Spinal cord (tissue), 9 donors: ENCODE measurements at regions not wholly inside any gene's neighbourhood (a gene's known extent, or its start where the extent isn't known, plus 50 kb on each side); places are given as distances from the start of the nearest gene placed in this dataset.

Source experiments
- DNase-seq, 6 donors: peaks; one replicate each; pipeline versions ENCODE4 v3.0.0 to v3.0.0-alpha.2; 2013 to 2015; ENCODE audit warnings: low spot score in 6 of 6, low read depth in 4 of 6
- H3K27ac ChIP-seq: one replicate; pipeline ENCODE4 v1.5.1; 2013; ENCODE audit warnings: low read depth, low read length, control low read depth
- H3K27me3 ChIP-seq: one replicate; pipeline ENCODE4 v1.6.1; 2013; ENCODE audit warnings: low read length; ENCODE audit not compliant: control insufficient read depth, insufficient read depth
- H3K36me3 ChIP-seq: one replicate; pipeline ENCODE4 v1.6.1; 2013; ENCODE audit warnings: low read length; ENCODE audit not compliant: control insufficient read depth, insufficient read depth
- H3K4me1 ChIP-seq: one replicate; pipeline ENCODE4 v1.6.1; 2013; ENCODE audit warnings: low read length; ENCODE audit not compliant: control insufficient read depth, insufficient read depth
- H3K4me3 ChIP-seq: one replicate; pipeline ENCODE4 v1.5.1; 2013; ENCODE audit warnings: low read depth, low read length, control low read depth
- H3K9me3 ChIP-seq: one replicate; pipeline ENCODE4 v1.6.1; 2013; ENCODE audit warnings: low read length; ENCODE audit not compliant: control insufficient read depth, insufficient read depth
- WGBS: methylation state at CpG from one replicate; pipeline ENCODE4 v1.1.5; 2013; ENCODE audit warnings: missing lambda C conversion rate; ENCODE audit not compliant: insufficient coverage; 5-methylcytosine and 5-hydroxymethylcytosine counted together
- donor health status: healthy.

- H3K4me1 ChIP-seq = peaks cover 6% of the 10 kb centered on the region
- H3K4me3 ChIP-seq = no peak overlapping the region
- H3K36me3 ChIP-seq = no peaks in the 10 kb centered on the region
- no peaks in the 10 kb centered on the region for H3K9me3 ChIP-seq
- H3K27me3 ChIP-seq = no peaks in the 10 kb centered on the region
- no peak for DNase-seq
- 87% methylated on average over 3 of the region's 3 CpGs for WGBS
- H3K27ac ChIP-seq = no peak overlapping the region
These were observed 91.9 kb upstream of the GHITM start for GRCh38 chr10:84047258-84048010.

DNA sequence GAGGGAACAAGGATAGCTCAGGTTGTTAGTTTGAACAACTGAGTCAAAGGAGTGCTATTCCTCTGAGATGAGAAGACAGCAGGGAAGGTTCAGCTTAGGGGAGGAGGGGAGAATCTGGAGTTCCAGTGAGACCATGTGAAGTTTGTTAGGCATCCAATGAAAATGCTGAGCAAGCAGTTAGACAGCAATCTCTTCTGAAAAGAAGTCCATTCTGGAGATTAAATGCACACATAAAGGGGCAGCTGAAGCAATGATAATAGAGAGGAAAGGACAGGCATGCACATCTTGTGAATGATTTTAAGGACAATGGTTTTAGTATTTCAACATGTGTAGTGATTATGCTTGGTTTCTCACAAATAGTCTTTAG is 89.7 kb upstream of the GHITM start:
- no peaks in the 10 kb centered on the region for H3K36me3 ChIP-seq
- peak in 1 of 6 donors; percentile 6 for DNase-seq
- H3K4me3 ChIP-seq = no peak overlapping the region
- no peak overlapping the region for H3K27ac ChIP-seq
- H3K27me3 ChIP-seq = no peaks in the 10 kb centered on the region
- H3K9me3 ChIP-seq = no peaks in the 10 kb centered on the region
- H3K4me1 ChIP-seq = peaks cover 6% of the 10 kb centered on the region

DNA sequence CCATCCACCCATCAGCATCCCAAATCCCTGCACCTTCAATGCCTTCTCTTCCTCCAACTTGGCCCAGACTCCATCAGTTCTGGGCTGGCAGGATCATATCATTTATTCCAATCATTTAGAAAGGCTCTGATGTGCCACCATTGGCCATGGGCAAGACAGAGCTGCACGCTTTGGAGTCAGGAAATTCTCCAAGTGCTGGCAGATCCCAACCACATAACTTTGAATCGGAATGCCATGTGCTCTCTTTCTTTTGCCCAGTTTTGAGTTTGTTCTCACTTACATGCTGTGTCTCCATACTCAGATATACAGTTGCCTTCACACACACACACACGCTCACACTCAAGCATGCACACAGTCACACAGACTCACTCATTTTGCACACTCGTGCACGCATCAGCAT is 85.7 kb upstream of the GHITM start:
- Histone ChIP-seq H3K4me1 (peaks cover 3% of the 10 kb centered on the region), H3K9me3 (no peaks in the 10 kb centered on the region), H3K27ac (no peak overlapping the region), H3K27me3 (no peaks in the 10 kb centered on the region), H3K36me3 (no peaks in the 10 kb centered on the region), H3K4me3 (no peak overlapping the region)
- WGBS = 89% methylated on average over 5 of the region's 5 CpGs
- DNase-seq = peak in 1 of 6 donors; percentile 56

DNA sequence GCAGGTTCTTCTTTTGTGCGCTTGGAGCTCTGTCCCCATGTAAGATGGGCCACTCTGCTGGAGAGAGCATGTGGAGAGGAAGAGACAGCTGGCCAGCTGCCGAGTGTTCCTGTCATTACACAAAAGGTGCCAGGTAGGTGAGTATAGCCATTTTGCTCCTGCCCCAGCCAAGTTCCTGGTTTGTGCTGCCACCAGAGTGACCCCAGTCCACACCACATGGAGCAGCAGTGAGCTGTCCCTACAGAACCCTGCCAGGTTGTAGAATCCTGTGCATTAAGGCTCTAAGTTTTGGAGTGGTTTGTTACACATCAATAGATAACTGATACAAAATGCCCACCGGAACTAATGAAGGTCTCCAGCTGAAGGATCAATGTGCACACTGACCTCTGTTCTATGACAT is 84.6 kb upstream of the GHITM start:
- WGBS = 88% methylated on average over 1 of the region's 3 CpGs

DNA sequence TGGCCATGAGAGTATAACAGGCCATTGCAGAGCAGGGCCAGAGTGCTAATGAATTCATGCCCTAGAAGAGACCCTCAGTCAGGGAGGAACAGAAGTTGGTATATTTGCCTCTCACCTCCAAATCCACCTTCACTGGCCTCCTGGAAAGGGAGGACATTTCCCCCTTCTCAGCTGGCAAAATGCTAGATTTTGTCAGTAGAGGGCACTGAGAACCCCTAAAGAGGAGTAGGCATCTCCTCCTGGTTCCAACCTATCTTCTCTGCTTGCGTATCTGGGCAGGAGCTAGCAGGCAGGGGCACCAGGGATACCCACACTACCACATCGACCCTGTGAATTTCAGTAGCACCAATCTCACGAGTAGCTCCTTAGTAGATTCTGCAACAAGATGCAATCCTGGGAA is 79.8 kb upstream of the GHITM start:
- Histone ChIP-seq H3K4me3 (no peak overlapping the region), H3K9me3 (no peaks in the 10 kb centered on the region), H3K4me1 (no peaks in the 10 kb centered on the region), H3K27ac (no peak overlapping the region), H3K36me3 (no peaks in the 10 kb centered on the region), H3K27me3 (no peaks in the 10 kb centered on the region)
- WGBS = 100% methylated on average over 3 of the region's 3 CpGs
- DNase-seq = no peak

More for the DNA sequence above, 84.6 kb upstream of the GHITM start:
- no peaks in the 10 kb centered on the region for H3K36me3 ChIP-seq
- no peak overlapping the region for H3K27ac ChIP-seq
- H3K9me3 ChIP-seq = no peaks in the 10 kb centered on the region
- no peaks in the 10 kb centered on the region for H3K4me1 ChIP-seq
- H3K4me3 ChIP-seq = no peak overlapping the region
- no peaks in the 10 kb centered on the region for H3K27me3 ChIP-seq
- DNase-seq = no peak

GRCh38 chr10:84063440-84063839 is 75.9 kb upstream of the GHITM start:
- Histone ChIP-seq H3K36me3 (no peaks in the 10 kb centered on the region), H3K4me1 (no peaks in the 10 kb centered on the region), H3K4me3 (no peak overlapping the region), H3K9me3 (no peaks in the 10 kb centered on the region), H3K27me3 (no peaks in the 10 kb centered on the region), H3K27ac (no peak overlapping the region)
- DNase-seq = no peak

GRCh38 chr10:84065804-84066601 is 73.3 kb upstream of the GHITM start:
- DNase-seq = no peak
- Histone ChIP-seq H3K27me3 (no peaks in the 10 kb centered on the region), H3K4me3 (no peak overlapping the region), H3K27ac (no peak overlapping the region), H3K36me3 (no peaks in the 10 kb centered on the region), H3K4me1 (no peaks in the 10 kb centered on the region), H3K9me3 (peaks cover 2% of the 10 kb centered on the region)
- WGBS = 88% methylated on average over 6 of the region's 8 CpGs

GRCh38 chr10:84074521-84074920 is 64.8 kb upstream of the GHITM start:
- Histone ChIP-seq H3K27me3 (no peaks in the 10 kb centered on the region), H3K4me1 (no peaks in the 10 kb centered on the region), H3K9me3 (peaks cover 2% of the 10 kb centered on the region), H3K27ac (no peak overlapping the region), H3K36me3 (no peaks in the 10 kb centered on the region), H3K4me3 (no peak overlapping the region)
- no CpG with 5 or more reads among the region's 3 CpGs for WGBS
- DNase-seq = no peak

GRCh38 chr10:84075226-84076046 is 63.9 kb upstream of the GHITM start:
- Histone ChIP-seq H3K27ac (no peak overlapping the region), H3K36me3 (no peaks in the 10 kb centered on the region), H3K4me1 (no peaks in the 10 kb centered on the region), H3K9me3 (no peaks in the 10 kb centered on the region), H3K27me3 (no peaks in the 10 kb centered on the region), H3K4me3 (no peak overlapping the region)
- 97% methylated on average over 3 of the region's 4 CpGs for WGBS
- no peak for DNase-seq
